ENCODE measurements at regions not wholly inside any gene's neighbourhood (a gene's known extent, or its start where the extent isn't known, plus 50 kb on each side); places are given as distances from the start of the nearest gene placed in this dataset.

GRCh38 chr2:70388128-70388527, 86.3 kb upstream of the FAM136A start:
- DNase-seq = no peak
- Mint-ChIP-seq H3K36me3 (ENCODE audit: low read depth) (0 out of 2 replicates have a peak, but pooled peaks cover 5% of the 10 kb centered on the region), H3K4me1 (ENCODE audit: low read depth) (peaks cover 42% of the 10 kb centered on the region), H3K4me3 (no peak overlapping the region), H3K9me3 (no peaks in the 10 kb centered on the region), H3K27me3 (ENCODE audit: insufficient read depth) (peaks cover under 1% of the 10 kb centered on the region; the same call in 1 of the 2 replicates), H3K27ac (no peak overlapping the region)
- TF ChIP-seq, protein P1, sequence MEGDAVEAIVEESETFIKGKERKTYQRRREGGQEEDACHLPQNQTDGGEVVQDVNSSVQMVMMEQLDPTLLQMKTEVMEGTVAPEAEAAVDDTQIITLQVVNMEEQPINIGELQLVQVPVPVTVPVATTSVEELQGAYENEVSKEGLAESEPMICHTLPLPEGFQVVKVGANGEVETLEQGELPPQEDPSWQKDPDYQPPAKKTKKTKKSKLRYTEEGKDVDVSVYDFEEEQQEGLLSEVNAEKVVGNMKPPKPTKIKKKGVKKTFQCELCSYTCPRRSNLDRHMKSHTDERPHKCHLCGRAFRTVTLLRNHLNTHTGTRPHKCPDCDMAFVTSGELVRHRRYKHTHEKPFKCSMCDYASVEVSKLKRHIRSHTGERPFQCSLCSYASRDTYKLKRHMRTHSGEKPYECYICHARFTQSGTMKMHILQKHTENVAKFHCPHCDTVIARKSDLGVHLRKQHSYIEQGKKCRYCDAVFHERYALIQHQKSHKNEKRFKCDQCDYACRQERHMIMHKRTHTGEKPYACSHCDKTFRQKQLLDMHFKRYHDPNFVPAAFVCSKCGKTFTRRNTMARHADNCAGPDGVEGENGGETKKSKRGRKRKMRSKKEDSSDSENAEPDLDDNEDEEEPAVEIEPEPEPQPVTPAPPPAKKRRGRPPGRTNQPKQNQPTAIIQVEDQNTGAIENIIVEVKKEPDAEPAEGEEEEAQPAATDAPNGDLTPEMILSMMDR (IDR thresholded peaks at IDR 0.05) = no peak

GRCh38 chr2:70385966-70386595, 84.2 kb upstream of the FAM136A start:
- no peaks in the 10 kb centered on the region for H3K9me3 Mint-ChIP-seq
- H3K27me3 Mint-ChIP-seq (ENCODE audit: insufficient read depth) = no peaks in the 10 kb centered on the region
- TF ChIP-seq, protein P1 (IDR thresholded peaks at IDR 0.05) = peak; percentile 42; the same call in 1 of the 2 replicates
- peak; percentile 66 for DNase-seq
- H3K4me3 Mint-ChIP-seq = no peak overlapping the region
- H3K36me3 Mint-ChIP-seq (ENCODE audit: low read depth) = 0 out of 2 replicates have a peak, but pooled peaks cover 5% of the 10 kb centered on the region
- H3K27ac Mint-ChIP-seq = peak overlapping the region; percentile 79
- peaks cover 46% of the 10 kb centered on the region for H3K4me1 Mint-ChIP-seq (ENCODE audit: low read depth)

- Mint-ChIP-seq H3K4me1 (ENCODE audit: low read depth) (peaks cover 55% of the 10 kb centered on the region), H3K4me3 (no peak overlapping the region), H3K27ac (no peak overlapping the region), H3K9me3 (no peaks in the 10 kb centered on the region), H3K36me3 (ENCODE audit: low read depth) (0 out of 2 replicates have a peak, but pooled peaks cover 5% of the 10 kb centered on the region), H3K27me3 (ENCODE audit: insufficient read depth) (no peaks in the 10 kb centered on the region)
- DNase-seq = no peak
- TF ChIP-seq, protein P1 (IDR thresholded peaks at IDR 0.05) = no peak
Observed at GRCh38 chr2:70385204-70385603, 83.3 kb upstream of the FAM136A start.

GRCh38 chr2:70381821-70382220, 80.0 kb upstream of the FAM136A start:
- H3K9me3 Mint-ChIP-seq = no peaks in the 10 kb centered on the region
- 0 out of 2 replicates have a peak, but pooled peaks cover 5% of the 10 kb centered on the region for H3K36me3 Mint-ChIP-seq (ENCODE audit: low read depth)
- peak overlapping the region; percentile 95 for H3K27ac Mint-ChIP-seq
- TF ChIP-seq, protein P1 (IDR thresholded peaks at IDR 0.05) = no peak
- DNase-seq = peak; percentile 90
- H3K4me1 Mint-ChIP-seq (ENCODE audit: low read depth) = peaks cover 38% of the 10 kb centered on the region
- no peaks in the 10 kb centered on the region for H3K27me3 Mint-ChIP-seq (ENCODE audit: insufficient read depth)
- peak overlapping the region; percentile 83 for H3K4me3 Mint-ChIP-seq

GRCh38 chr2:70381235-70381634, 79.4 kb upstream of the FAM136A start:
- peaks cover 32% of the 10 kb centered on the region for H3K4me1 Mint-ChIP-seq (ENCODE audit: low read depth)
- H3K27me3 Mint-ChIP-seq (ENCODE audit: insufficient read depth) = no peaks in the 10 kb centered on the region
- H3K36me3 Mint-ChIP-seq (ENCODE audit: low read depth) = no peaks in the 10 kb centered on the region
- H3K9me3 Mint-ChIP-seq = no peaks in the 10 kb centered on the region
- TF ChIP-seq, protein P1 (IDR thresholded peaks at IDR 0.05) = no peak
- peak overlapping the region; percentile 95 for H3K27ac Mint-ChIP-seq
- peak; percentile 25 for DNase-seq
- H3K4me3 Mint-ChIP-seq = peak overlapping the region; percentile 83
